Fibroblast of the aortic adventitia (primary cell): ENCODE measurements at regions not wholly inside any gene's neighbourhood (a gene's known extent, or its start where the extent isn't known, plus 50 kb on each side); places are given as distances from the start of the nearest gene placed in this dataset.

Experiments used
- DNase-seq: peaks from one replicate; pipeline ENCODE4 v3.0.0-alpha.2; 2010; ENCODE audit warnings: low read depth
- H3K4me3 ChIP-seq: 2 replicates; pipeline ENCODE4 v1.5.1; 2011; ENCODE audit warnings: low read depth, mild to moderate bottlenecking, control low read depth, low read length, moderate library complexity
- CTCF ChIP-seq: IDR thresholded peaks from 2 replicates; pipeline ENCODE4 v1.5.1; 2011; ENCODE audit warnings: mild to moderate bottlenecking, low read length, control low read depth, inconsistent platforms; ENCODE audit not compliant: insufficient read depth

- no peak for DNase-seq
- TF ChIP-seq CTCF: no peak
- no peak overlapping the region for H3K4me3 ChIP-seq
These were observed 1199.2 kb downstream of the SORCS3 start for GRCh38 chr10:105840288-105840770.

- H3K4me3 ChIP-seq: no peak overlapping the region
- no peak for DNase-seq
- TF ChIP-seq CTCF: no peak
These were observed 1197.3 kb downstream of the SORCS3 start for GRCh38 chr10:105838392-105838791.

GRCh38 chr10:105837951-105838350 lies 1196.9 kb downstream of the SORCS3 start:
- peak overlapping the region; percentile 29 for H3K4me3 ChIP-seq
- DNase-seq: peak; percentile 3
- TF ChIP-seq CTCF: no peak

GRCh38 chr10:105834261-105835059 lies 1193.4 kb downstream of the SORCS3 start:
- no peak overlapping the region for H3K4me3 ChIP-seq
- DNase-seq: no peak
- no peak for TF ChIP-seq CTCF

DNA sequence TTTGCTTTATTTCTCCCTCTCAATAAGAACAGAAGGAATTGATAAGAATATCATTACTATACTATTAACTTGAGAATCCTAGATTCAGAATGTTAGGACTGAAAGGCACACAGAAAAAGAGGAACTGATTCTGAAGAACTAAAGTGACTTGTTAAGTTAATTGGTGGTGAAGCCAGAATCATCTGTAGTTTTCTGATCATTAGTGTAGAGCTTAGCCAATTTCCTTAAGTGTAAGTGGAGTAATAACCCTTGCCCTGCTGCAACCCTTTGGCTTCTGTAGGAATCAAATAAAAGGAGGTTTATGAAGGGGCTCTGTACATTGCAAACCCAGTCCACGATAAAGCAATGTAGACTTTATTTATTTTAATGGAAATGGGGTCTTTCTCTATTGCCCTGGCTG lies 1186.0 kb downstream of the SORCS3 start:
- no peak overlapping the region for H3K4me3 ChIP-seq
- no peak for TF ChIP-seq CTCF
- no peak for DNase-seq

- TF ChIP-seq CTCF: no peak
These were observed 1167.0 kb downstream of the SORCS3 start for GRCh38 chr10:105807935-105808587.

More at GRCh38 chr10:105807935-105808587, 1167.0 kb downstream of the SORCS3 start:
- no peak for DNase-seq
- no peak overlapping the region for H3K4me3 ChIP-seq
